Esophagus squamous epithelium (tissue), 4 donors: ENCODE measurements at regions not wholly inside any gene's neighbourhood (a gene's known extent, or its start where the extent isn't known, plus 50 kb on each side); places are given as distances from the start of the nearest gene placed in this dataset.

Experiments used
- POLR2A ChIP-seq, 4 donors: fragments of 450-650 bp; IDR thresholded peaks; one replicate each; pipeline ENCODE4 v1.6.1; 2017; ENCODE audit warnings: antibody characterized with exemption in 4 of 4, mild to moderate bottlenecking in 4 of 4, moderate library complexity in 3 of 4
- TF ChIP-seq, protein P1 (sequence below), 6 experiments: fragments of 450-650 bp in 4 of 6; fragments of 200-600 bp in 2 of 6; sonication (generic) in 2 of 6; IDR thresholded peaks; one replicate each; pipeline ENCODE4 v1.5.1; 2016 to 2019; ENCODE audit warnings: antibody characterized with exemption in 6 of 6, mild to moderate bottlenecking in 4 of 6, moderate library complexity in 4 of 6

GRCh38 chr1:157310401-157310800 lies 172.2 kb upstream of the ETV3 start:
- TF ChIP-seq, protein P1, sequence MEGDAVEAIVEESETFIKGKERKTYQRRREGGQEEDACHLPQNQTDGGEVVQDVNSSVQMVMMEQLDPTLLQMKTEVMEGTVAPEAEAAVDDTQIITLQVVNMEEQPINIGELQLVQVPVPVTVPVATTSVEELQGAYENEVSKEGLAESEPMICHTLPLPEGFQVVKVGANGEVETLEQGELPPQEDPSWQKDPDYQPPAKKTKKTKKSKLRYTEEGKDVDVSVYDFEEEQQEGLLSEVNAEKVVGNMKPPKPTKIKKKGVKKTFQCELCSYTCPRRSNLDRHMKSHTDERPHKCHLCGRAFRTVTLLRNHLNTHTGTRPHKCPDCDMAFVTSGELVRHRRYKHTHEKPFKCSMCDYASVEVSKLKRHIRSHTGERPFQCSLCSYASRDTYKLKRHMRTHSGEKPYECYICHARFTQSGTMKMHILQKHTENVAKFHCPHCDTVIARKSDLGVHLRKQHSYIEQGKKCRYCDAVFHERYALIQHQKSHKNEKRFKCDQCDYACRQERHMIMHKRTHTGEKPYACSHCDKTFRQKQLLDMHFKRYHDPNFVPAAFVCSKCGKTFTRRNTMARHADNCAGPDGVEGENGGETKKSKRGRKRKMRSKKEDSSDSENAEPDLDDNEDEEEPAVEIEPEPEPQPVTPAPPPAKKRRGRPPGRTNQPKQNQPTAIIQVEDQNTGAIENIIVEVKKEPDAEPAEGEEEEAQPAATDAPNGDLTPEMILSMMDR (IDR thresholded peaks at IDR 0.05), result no peak
- no peak for TF ChIP-seq POLR2A (IDR thresholded peaks at IDR 0.05)
